ENCODE measurements at regions not wholly inside any gene's neighbourhood (a gene's known extent, or its start where the extent isn't known, plus 50 kb on each side); places are given as distances from the start of the nearest gene placed in this dataset.

GRCh38 chr9:90441814-90442213, 200.8 kb downstream of the DIRAS2 start:
- H3K4me3 ChIP-seq: no peak overlapping the region
- no peaks in the 10 kb centered on the region for H3K27me3 ChIP-seq (replicated peaks; ENCODE audit: insufficient read depth)
- TF ChIP-seq POLR2AphosphoS5 (IDR thresholded peaks at IDR 0.05) (no peak), CTCF (IDR thresholded peaks at IDR 0.05) (no peak), POLR2A (IDR thresholded peaks at IDR 0.05) (no peak)
- DNase-seq (ENCODE audit: low spot score): no peak
- H3K27ac ChIP-seq: no peak overlapping the region
- no peaks in the 10 kb centered on the region for H3K36me3 ChIP-seq
- 65% methylated on average over 4 of the region's 4 CpGs for WGBS
- no peaks in the 10 kb centered on the region for H3K9me3 ChIP-seq
- no peaks in the 10 kb centered on the region for H3K4me1 ChIP-seq (replicated peaks)
- intact Hi-C loops (cut with DNase I): no loop called here

GRCh38 chr9:90442723-90443122, 199.9 kb downstream of the DIRAS2 start:
- TF ChIP-seq POLR2AphosphoS5 (IDR thresholded peaks at IDR 0.05) (no peak), POLR2A (IDR thresholded peaks at IDR 0.05) (no peak), CTCF (IDR thresholded peaks at IDR 0.05) (no peak)
- Histone ChIP-seq H3K27me3 (replicated peaks; ENCODE audit: insufficient read depth) (no peaks in the 10 kb centered on the region), H3K9me3 (no peaks in the 10 kb centered on the region), H3K36me3 (no peaks in the 10 kb centered on the region), H3K27ac (no peak overlapping the region), H3K4me3 (no peak overlapping the region), H3K4me1 (replicated peaks) (no peaks in the 10 kb centered on the region)
- DNase-seq (ENCODE audit: low spot score): no peak
- 37% methylated on average over 5 of the region's 5 CpGs for WGBS
- intact Hi-C loops (cut with DNase I): no loop called here

GRCh38 chr9:90444609-90445204, 197.9 kb downstream of the DIRAS2 start:
- WGBS: 70% methylated on average over 6 of the region's 6 CpGs
- H3K9me3 ChIP-seq: no peaks in the 10 kb centered on the region
- no peaks in the 10 kb centered on the region for H3K27me3 ChIP-seq (replicated peaks; ENCODE audit: insufficient read depth)

GRCh38 chr9:90445391-90445790, 197.2 kb downstream of the DIRAS2 start:
- Histone ChIP-seq H3K36me3 (no peaks in the 10 kb centered on the region), H3K4me1 (replicated peaks) (no peaks in the 10 kb centered on the region), H3K4me3 (no peak overlapping the region), H3K27ac (no peak overlapping the region), H3K27me3 (replicated peaks; ENCODE audit: insufficient read depth) (no peaks in the 10 kb centered on the region), H3K9me3 (no peaks in the 10 kb centered on the region)
- TF ChIP-seq CTCF (IDR thresholded peaks at IDR 0.05): no peak
- TF ChIP-seq POLR2A (IDR thresholded peaks at IDR 0.05): no peak
- no peak for TF ChIP-seq POLR2AphosphoS5 (IDR thresholded peaks at IDR 0.05)
- WGBS: 54% methylated on average over 3 of the region's 3 CpGs
- DNase-seq (ENCODE audit: low spot score): no peak
- intact Hi-C loops (cut with DNase I): no loop called here

More at GRCh38 chr9:90444609-90445204, 197.9 kb downstream of the DIRAS2 start:
- Histone ChIP-seq H3K4me1 (replicated peaks) (no peaks in the 10 kb centered on the region), H3K27ac (no peak overlapping the region), H3K36me3 (no peaks in the 10 kb centered on the region), H3K4me3 (no peak overlapping the region)
- intact Hi-C loops (cut with DNase I): no loop called here
- TF ChIP-seq CTCF (IDR thresholded peaks at IDR 0.05) (no peak), POLR2A (IDR thresholded peaks at IDR 0.05) (no peak), POLR2AphosphoS5 (IDR thresholded peaks at IDR 0.05) (no peak)
- DNase-seq (ENCODE audit: low spot score): no peak

- no peak overlapping the region for H3K27ac ChIP-seq
- no peaks in the 10 kb centered on the region for H3K9me3 ChIP-seq
- intact Hi-C loops (cut with DNase I): no loop called here
Observed at GRCh38 chr9:90446200-90446948, 196.2 kb downstream of the DIRAS2 start.

More at GRCh38 chr9:90446200-90446948, 196.2 kb downstream of the DIRAS2 start:
- Histone ChIP-seq H3K4me3 (no peak overlapping the region), H3K4me1 (replicated peaks) (no peaks in the 10 kb centered on the region), H3K27me3 (replicated peaks; ENCODE audit: insufficient read depth) (no peaks in the 10 kb centered on the region), H3K36me3 (no peaks in the 10 kb centered on the region)
- WGBS: 86% methylated on average over 7 of the region's 7 CpGs
- no peak for DNase-seq (ENCODE audit: low spot score)
- TF ChIP-seq POLR2AphosphoS5 (IDR thresholded peaks at IDR 0.05) (no peak), POLR2A (IDR thresholded peaks at IDR 0.05) (no peak), CTCF (IDR thresholded peaks at IDR 0.05) (no peak)
